IPS-15b (cell line): ENCODE measurements at regions not wholly inside any gene's neighbourhood (a gene's known extent, or its start where the extent isn't known, plus 50 kb on each side); places are given as distances from the start of the nearest gene placed in this dataset.
"Not testable (repeated sequence)": the region's sequence is repeated elsewhere in the genome, so short reads cannot be mapped to it uniquely, and the experiment has no call there.

Experiments
- H3K27me3 ChIP-seq: one replicate; pipeline ENCODE4 v1.6.1; 2013; ENCODE audit warnings: low read length; ENCODE audit not compliant: control insufficient read depth, insufficient read depth
- H3K36me3 ChIP-seq: one replicate; pipeline ENCODE4 v1.6.1; 2013; ENCODE audit warnings: low read length; ENCODE audit not compliant: control insufficient read depth, insufficient read depth
- H3K4me1 ChIP-seq: one replicate; pipeline ENCODE4 v1.6.1; 2013; ENCODE audit warnings: mild to moderate bottlenecking, low read length; ENCODE audit not compliant: control insufficient read depth, insufficient read depth
- H3K4me3 ChIP-seq: one replicate; pipeline ENCODE4 v1.5.1; 2013; ENCODE audit warnings: low read depth, low read length
- H3K9ac ChIP-seq: one replicate; pipeline ENCODE4 v1.6.1; 2013; ENCODE audit warnings: low read depth, mild to moderate bottlenecking, low read length
- H3K9me3 ChIP-seq: one replicate; pipeline ENCODE4 v1.6.1; 2013; ENCODE audit warnings: mild to moderate bottlenecking, low read length; ENCODE audit not compliant: control insufficient read depth, insufficient read depth

DNA sequence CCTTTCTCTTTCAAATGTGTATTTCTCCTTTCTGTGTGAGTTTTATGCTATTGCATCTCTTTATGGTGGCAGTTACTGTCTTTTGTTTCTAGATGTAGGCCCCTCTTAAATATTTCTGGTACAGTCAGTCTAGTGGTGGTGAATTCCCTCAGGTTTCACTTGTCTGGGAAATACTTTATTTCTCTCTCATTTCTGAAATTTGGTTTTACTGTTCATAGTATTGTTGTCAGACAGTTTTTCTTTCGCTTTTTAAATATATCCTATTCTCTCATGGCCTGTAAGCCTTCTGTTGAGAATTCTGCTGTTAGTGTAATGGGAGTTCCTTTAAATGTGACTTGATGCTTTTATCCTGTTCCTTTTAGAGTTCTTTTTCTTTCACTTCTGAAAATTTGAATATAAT is 874.0 kb downstream of the PLOD2 start:
- Histone ChIP-seq H3K9ac (no peak overlapping the region), H3K9me3 (no peaks in the 10 kb centered on the region), H3K27me3 (no peaks in the 10 kb centered on the region), H3K36me3 (no peaks in the 10 kb centered on the region), H3K4me3 (no peak overlapping the region), H3K4me1 (no peaks in the 10 kb centered on the region)

DNA sequence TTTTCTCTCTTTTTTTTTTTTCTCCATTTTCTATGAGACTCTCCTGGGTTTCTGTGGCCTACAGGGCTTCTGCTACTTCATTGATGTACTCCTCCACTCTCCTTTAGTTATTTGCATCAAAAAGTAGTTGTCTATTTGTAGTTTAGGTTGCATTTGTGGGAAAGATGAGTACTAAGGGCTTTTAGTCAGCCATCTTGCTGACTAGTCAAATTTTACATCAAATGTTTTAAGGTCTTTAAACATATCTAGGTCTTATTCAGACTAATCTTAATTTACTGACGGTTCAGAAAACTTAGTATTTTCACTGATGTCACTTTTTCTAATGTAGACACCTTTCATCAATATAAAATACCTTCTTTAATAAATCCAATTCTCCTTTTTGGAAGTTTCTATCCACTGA is 871.0 kb downstream of the PLOD2 start:
- Histone ChIP-seq H3K9me3 (no peaks in the 10 kb centered on the region), H3K36me3 (no peaks in the 10 kb centered on the region), H3K27me3 (no peaks in the 10 kb centered on the region), H3K4me1 (no peaks in the 10 kb centered on the region), H3K4me3 (no peak overlapping the region), H3K9ac (no peak overlapping the region)

DNA sequence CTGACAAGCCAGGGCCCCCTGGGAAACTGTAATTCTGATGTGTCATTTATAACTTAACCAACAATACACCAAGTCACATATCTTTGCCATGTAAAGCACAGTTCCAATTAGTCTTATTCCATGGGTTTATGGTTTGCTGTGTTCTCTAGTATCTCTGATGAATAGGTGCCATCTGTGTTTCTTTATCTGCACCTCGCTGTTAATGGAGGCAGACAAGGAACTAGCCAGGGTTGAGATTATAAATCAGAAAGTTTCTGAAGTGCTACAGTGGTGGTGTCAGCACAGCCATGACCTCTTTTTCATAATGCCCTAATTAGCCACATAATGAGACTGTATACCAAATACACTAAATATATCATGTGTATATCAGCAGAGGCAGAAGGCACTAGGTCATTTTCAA is 866.4 kb downstream of the PLOD2 start:
- Histone ChIP-seq H3K4me1 (no peaks in the 10 kb centered on the region), H3K9ac (no peak overlapping the region), H3K4me3 (no peak overlapping the region), H3K36me3 (no peaks in the 10 kb centered on the region), H3K9me3 (no peaks in the 10 kb centered on the region), H3K27me3 (no peaks in the 10 kb centered on the region)

DNA sequence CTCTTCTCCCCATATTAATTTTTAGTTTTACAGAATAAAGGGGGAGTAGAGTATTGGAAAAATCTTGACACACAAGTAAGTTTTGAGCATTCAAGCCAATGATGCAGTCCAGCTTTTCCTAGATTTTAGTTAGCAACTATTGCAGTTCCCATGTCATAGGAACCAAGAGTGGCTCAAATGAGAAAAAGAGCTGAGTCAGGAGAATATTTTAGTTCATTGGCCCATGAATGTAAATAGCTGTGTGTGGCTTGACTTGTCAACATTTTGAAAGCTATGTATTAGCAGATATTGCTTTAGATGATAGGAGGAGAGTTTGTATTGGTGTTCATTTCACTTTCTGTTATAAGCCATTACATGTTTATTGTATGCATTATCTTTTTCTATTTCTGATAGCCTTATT is 853.7 kb downstream of the PLOD2 start:
- H3K27me3 ChIP-seq = no peaks in the 10 kb centered on the region
- no peaks in the 10 kb centered on the region for H3K4me1 ChIP-seq
- H3K9ac ChIP-seq = no peak overlapping the region
- H3K36me3 ChIP-seq = no peaks in the 10 kb centered on the region
- no peak overlapping the region for H3K4me3 ChIP-seq
- H3K9me3 ChIP-seq = no peaks in the 10 kb centered on the region

DNA sequence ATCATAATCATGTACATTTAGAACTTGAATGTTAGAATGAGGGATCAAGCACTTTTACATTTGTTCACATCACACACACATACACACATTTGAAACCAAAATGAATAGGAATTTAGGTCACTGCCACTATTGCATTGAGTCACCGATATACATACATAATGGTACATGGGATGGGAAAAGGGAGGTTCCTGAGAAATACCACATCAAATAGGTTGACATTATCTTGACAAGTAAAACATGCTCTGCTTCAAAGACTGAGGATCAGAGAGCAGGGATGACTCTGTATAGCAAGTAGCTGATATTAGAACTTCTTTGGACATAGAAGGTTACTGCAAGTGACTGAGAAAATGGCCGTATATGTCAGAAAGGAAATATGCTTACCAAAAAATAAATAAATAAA is 847.2 kb downstream of the PLOD2 start:
- Histone ChIP-seq H3K4me1 (no peaks in the 10 kb centered on the region), H3K36me3 (no peaks in the 10 kb centered on the region), H3K9me3 (no peaks in the 10 kb centered on the region)

DNA sequence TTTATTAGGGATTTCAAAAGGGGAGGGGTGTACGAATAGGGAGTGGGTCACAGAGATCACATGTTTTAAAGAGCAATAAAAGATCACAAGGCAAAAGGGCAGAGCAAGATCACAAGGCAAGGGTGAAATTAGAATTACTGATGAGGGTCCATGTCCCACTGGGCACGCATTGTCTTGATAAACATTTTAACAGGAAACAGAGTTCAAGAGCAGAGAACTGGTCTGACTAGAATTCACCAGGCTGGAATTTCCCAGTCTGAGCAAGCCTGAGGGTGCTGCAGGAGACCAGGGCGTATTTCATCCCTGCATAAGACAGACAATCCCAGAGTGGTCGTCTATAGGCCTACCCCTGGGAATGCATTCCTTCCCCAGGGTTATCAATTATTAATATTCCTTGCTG is 844.7 kb downstream of the PLOD2 start:
- not testable (repeated sequence) for H3K4me1 ChIP-seq, H3K9ac ChIP-seq, H3K27me3 ChIP-seq, H3K9me3 ChIP-seq, H3K36me3 ChIP-seq, H3K4me3 ChIP-seq

More for the DNA sequence above, 847.2 kb downstream of the PLOD2 start:
- Histone ChIP-seq H3K4me3 (no peak overlapping the region), H3K27me3 (no peaks in the 10 kb centered on the region), H3K9ac (no peak overlapping the region)

DNA sequence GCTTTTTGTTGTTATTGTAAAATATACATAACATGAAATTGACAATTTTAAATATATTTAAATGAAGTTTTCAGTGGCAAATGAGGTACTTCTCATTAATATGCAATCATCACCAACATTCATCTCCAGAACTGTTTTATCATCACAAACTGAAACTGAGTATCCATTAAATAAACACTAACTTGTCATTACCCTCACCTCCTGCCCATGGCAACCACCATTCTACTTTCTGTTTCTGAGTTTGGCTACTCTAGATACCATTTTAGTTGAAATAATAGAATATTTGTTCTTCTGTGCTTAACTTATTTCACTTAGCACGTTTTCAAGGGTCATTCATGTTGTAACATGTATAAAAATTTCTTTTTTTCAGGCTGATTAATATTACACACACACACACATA is 834.3 kb downstream of the PLOD2 start:
- Histone ChIP-seq H3K36me3 (no peaks in the 10 kb centered on the region), H3K4me3 (no peak overlapping the region), H3K9ac (no peak overlapping the region), H3K9me3 (no peaks in the 10 kb centered on the region), H3K4me1 (no peaks in the 10 kb centered on the region), H3K27me3 (no peaks in the 10 kb centered on the region)

DNA sequence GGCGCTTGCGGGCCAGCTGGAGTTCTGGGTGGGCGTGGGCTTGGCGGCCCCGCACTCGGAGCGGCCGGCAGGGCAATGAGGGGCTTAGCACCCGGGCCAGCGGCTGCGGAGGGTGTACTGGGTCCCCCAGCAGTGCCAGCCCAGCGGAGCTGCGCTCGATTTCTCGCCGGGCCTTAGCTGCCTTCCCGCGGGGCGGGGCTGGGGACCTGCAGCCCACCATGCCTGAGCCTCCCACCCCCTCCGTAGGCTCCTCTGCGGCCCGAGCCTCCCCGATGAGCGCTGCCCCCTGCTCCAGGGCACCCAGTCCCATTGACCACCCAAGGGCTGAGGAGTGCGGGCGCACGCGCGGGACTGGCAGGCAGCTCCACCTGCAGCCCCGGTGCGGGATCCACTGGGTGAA is 827.6 kb downstream of the PLOD2 start:
- not testable (repeated sequence) for H3K27me3 ChIP-seq, H3K36me3 ChIP-seq, H3K4me3 ChIP-seq, H3K9me3 ChIP-seq, H3K9ac ChIP-seq, H3K4me1 ChIP-seq

DNA sequence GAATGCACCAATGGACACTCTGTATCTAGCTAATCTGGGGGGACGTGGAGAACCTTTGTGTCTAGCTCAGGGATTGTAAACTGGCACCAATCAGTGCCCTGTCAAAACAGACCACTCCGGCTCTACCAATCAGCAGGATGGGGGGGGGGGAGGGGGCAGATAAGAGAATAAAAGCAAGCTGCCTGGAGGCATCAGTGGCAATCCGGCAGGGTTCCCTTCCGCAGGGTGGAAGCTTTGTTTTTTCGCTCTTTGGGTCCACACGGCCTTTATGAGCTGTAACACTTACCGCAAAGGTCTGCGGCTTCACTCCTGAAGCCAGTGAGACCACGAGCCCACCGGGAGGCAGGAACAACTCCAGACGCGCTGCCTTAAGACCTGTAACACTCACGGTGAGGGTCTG is 827.1 kb downstream of the PLOD2 start:
- H3K9me3 ChIP-seq = no peaks in the 10 kb centered on the region
- H3K36me3 ChIP-seq = no peaks in the 10 kb centered on the region
- peaks cover 2% of the 10 kb centered on the region for H3K4me1 ChIP-seq
- no peak overlapping the region for H3K4me3 ChIP-seq
- no peak overlapping the region for H3K9ac ChIP-seq
- no peaks in the 10 kb centered on the region for H3K27me3 ChIP-seq

DNA sequence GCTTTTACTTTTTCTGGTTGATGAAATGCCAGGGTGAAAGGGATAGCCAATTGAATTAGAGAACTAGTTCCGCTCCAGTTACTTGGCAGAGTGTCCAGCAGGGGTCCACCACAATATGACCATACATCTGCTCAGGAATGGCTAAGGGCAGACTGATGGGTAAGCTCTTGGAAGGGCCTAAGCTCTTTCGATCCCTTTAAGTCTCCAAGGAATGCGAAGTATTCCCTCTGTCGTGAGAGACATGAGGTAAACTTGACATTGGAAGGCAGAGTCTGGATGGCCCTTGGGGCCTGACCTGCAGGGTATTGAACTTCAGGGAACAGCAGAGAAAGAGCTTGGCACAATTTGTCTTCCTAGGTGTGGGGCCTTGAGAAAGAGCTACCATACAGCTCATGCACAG is 805.8 kb downstream of the PLOD2 start:
- Histone ChIP-seq H3K4me3 (no peak overlapping the region), H3K9me3 (peaks cover 20% of the 10 kb centered on the region), H3K9ac (no peak overlapping the region), H3K4me1 (no peaks in the 10 kb centered on the region), H3K36me3 (no peaks in the 10 kb centered on the region), H3K27me3 (no peaks in the 10 kb centered on the region)

DNA sequence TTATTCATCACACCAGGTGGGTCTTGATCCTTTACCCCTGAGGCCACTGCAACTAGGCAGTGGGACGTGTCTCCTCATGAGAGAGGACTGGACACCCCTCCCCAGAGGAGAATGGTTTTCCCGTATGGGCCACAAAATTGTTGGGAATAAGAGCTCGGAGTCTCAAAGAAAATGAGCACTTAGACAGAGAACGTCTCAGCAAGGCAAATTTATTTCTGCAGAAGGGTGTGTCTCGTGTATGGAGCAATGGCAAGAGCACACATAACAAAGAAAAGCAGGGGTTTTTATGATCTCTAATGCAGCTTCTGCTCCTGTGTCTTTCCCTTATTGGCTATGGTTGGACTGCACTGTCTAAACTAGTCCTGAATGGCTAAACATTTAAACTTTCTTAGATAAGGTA is 803.5 kb downstream of the PLOD2 start:
- Histone ChIP-seq H3K4me3 (no peak overlapping the region), H3K9me3 (peaks cover 20% of the 10 kb centered on the region), H3K9ac (no peak overlapping the region), H3K27me3 (no peaks in the 10 kb centered on the region), H3K4me1 (no peaks in the 10 kb centered on the region), H3K36me3 (no peaks in the 10 kb centered on the region)

DNA sequence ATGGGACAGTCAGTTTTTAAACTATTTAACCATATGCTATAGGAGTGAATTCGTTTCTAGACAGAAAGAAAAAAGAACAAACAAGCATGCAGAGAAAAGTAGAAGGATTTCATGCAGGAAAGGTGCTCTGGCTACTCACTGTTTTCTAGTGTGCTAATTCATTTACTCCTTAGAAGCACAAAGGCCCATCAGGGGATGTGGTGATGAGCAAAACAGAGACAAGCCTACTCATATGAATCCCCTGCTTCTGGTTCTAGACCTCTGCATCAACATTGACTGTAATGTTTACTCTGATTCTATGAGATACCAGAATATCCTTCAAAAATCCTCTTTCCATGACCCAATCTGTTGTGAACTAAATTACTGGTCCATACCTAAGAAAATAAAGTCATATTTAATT is 801.9 kb downstream of the PLOD2 start:
- no peaks in the 10 kb centered on the region for H3K27me3 ChIP-seq
- H3K9ac ChIP-seq = no peak overlapping the region
- H3K36me3 ChIP-seq = no peaks in the 10 kb centered on the region
- H3K4me1 ChIP-seq = no peaks in the 10 kb centered on the region
- H3K4me3 ChIP-seq = no peak overlapping the region
- peaks cover 18% of the 10 kb centered on the region for H3K9me3 ChIP-seq

DNA sequence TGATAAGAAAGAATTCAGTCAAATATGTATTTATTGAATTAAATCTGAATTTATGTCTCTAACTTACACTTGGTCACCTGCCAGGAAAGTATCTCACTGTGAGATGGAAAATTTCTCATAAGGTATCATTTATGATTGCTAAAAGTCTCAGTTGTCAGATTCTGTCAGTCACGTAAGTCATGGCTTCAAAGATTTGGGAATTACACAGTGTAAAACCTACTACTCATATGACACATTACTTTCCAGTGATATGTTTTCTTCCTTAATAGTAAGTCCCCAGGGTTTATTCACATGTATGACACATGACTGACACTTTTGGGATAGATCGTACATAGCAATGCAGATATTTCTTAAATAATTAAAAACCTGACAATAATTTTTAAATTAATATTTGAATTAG is 792.2 kb downstream of the PLOD2 start:
- H3K9ac ChIP-seq = no peak overlapping the region
- no peaks in the 10 kb centered on the region for H3K36me3 ChIP-seq
- H3K4me1 ChIP-seq = no peaks in the 10 kb centered on the region
- H3K9me3 ChIP-seq = no peaks in the 10 kb centered on the region
- H3K27me3 ChIP-seq = no peaks in the 10 kb centered on the region
- H3K4me3 ChIP-seq = no peak overlapping the region
